ENCODE measurements at regions not wholly inside any gene's neighbourhood (a gene's known extent, or its start where the extent isn't known, plus 50 kb on each side); places are given as distances from the start of the nearest gene placed in this dataset.

- no peak overlapping the region for H3K4me3 ChIP-seq
- no peak for ATAC-seq
- intact Hi-C loops (cut with DNase I): no loop called here
- no peaks in the 10 kb centered on the region for H3K9me3 ChIP-seq
- 89 to 97% methylated on average over 1 of the region's 1 CpG for WGBS, 2 donors
- H3K27me3 ChIP-seq: no peaks in the 10 kb centered on the region
- no peak for TF ChIP-seq CTCF (IDR thresholded peaks at IDR 0.05)
- no peak overlapping the region for H3K27ac ChIP-seq
- DNase-seq: no peak
- no peaks in the 10 kb centered on the region for H3K4me1 ChIP-seq
- no peak for FAIRE-seq
- no peaks in the 10 kb centered on the region for H3K36me3 ChIP-seq
Measured at GRCh38 chr3:152103257-152103656, 165.5 kb upstream of the MBNL1 start.

GRCh38 chr3:152104847-152105415, 163.8 kb upstream of the MBNL1 start:
- H3K9me3 ChIP-seq: no peaks in the 10 kb centered on the region
- H3K4me1 ChIP-seq: no peaks in the 10 kb centered on the region
- FAIRE-seq (no peak), ATAC-seq (no peak), DNase-seq (no peak)
- no peaks in the 10 kb centered on the region for H3K27me3 ChIP-seq
- intact Hi-C loops (cut with DNase I): no loop called here
- no peak overlapping the region for H3K27ac ChIP-seq
- no peaks in the 10 kb centered on the region for H3K36me3 ChIP-seq
- H3K4me3 ChIP-seq: no peak overlapping the region
- no peak for TF ChIP-seq CTCF (IDR thresholded peaks at IDR 0.05)
- WGBS, 2 donors: 77 to 88% methylated on average over 3 of the region's 3 CpGs

DNA sequence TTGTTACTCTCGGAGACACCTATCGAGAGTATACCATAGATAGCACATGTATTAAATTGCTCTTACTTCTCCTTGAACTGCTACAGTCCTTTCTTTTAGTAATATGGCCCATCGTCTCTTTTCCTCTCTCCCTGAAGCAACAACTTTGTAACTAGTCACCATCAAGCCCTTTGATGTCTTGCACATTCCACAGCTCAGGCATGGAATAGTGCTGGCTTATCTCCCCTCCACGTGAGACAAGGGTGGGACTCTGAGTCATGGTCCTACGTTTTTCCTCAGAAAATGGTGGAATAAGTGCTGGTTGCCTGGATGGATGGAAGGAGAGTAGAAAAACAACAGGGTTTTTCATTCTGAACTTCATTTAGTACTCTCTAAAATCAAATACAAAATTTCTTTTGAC, 163.3 kb upstream of the MBNL1 start:
- Histone ChIP-seq H3K9me3 (no peaks in the 10 kb centered on the region), H3K4me3 (no peak overlapping the region), H3K27me3 (no peaks in the 10 kb centered on the region), H3K36me3 (no peaks in the 10 kb centered on the region), H3K4me1 (no peaks in the 10 kb centered on the region), H3K27ac (no peak overlapping the region)
- ATAC-seq (no peak), DNase-seq (no peak), FAIRE-seq (no peak)
- intact Hi-C loops (cut with DNase I): no loop called here
- no peak for TF ChIP-seq CTCF (IDR thresholded peaks at IDR 0.05)
- 70 to 72% methylated on average over 5 of the region's 5 CpGs for WGBS, 2 donors

GRCh38 chr3:152109038-152109437, 159.7 kb upstream of the MBNL1 start:
- ATAC-seq (no peak), FAIRE-seq (no peak), DNase-seq (no peak)
- intact Hi-C loops (cut with DNase I): no loop called here
- Histone ChIP-seq H3K4me1 (no peaks in the 10 kb centered on the region), H3K4me3 (no peak overlapping the region), H3K27ac (no peak overlapping the region), H3K27me3 (no peaks in the 10 kb centered on the region), H3K9me3 (no peaks in the 10 kb centered on the region), H3K36me3 (no peaks in the 10 kb centered on the region)
- TF ChIP-seq CTCF (IDR thresholded peaks at IDR 0.05): no peak

GRCh38 chr3:152113413-152113812, 155.3 kb upstream of the MBNL1 start:
- H3K27me3 ChIP-seq: no peaks in the 10 kb centered on the region
- no peak for ATAC-seq
- TF ChIP-seq CTCF (IDR thresholded peaks at IDR 0.05): no peak
- H3K36me3 ChIP-seq: no peaks in the 10 kb centered on the region
- 96 to 100% methylated on average over 1 of the region's 1 CpG for WGBS, 2 donors
- FAIRE-seq: no peak
- H3K4me3 ChIP-seq: no peak overlapping the region
- intact Hi-C loops (cut with DNase I): no loop called here
- no peaks in the 10 kb centered on the region for H3K9me3 ChIP-seq
- DNase-seq: no peak
- no peak overlapping the region for H3K27ac ChIP-seq
- no peaks in the 10 kb centered on the region for H3K4me1 ChIP-seq
